Type B pancreatic cell (in vitro differentiated cells): ENCODE measurements at regions not wholly inside any gene's neighbourhood (a gene's known extent, or its start where the extent isn't known, plus 50 kb on each side); places are given as distances from the start of the nearest gene placed in this dataset.

ENCODE experiments used
- DNase-seq: peaks from one replicate; pipeline ENCODE4 v3.0.0; 2021; ENCODE audit warnings: mixed read lengths; ENCODE audit not compliant: unreplicated experiment; ENCODE audit errors: extremely low spot score
- H3K27ac Mint-ChIP-seq: 2 replicates; pipeline ENCODE4 v1.8.0; 2021; ENCODE audit warnings: mild to moderate bottlenecking, mixed read lengths
- H3K27me3 Mint-ChIP-seq: 2 replicates; pipeline ENCODE4 v1.8.0; 2021; ENCODE audit warnings: mixed read lengths
- H3K36me3 Mint-ChIP-seq: 2 replicates; pipeline ENCODE4 v1.8.0; 2021; ENCODE audit warnings: mixed read lengths
- H3K4me1 Mint-ChIP-seq: one replicate; pipeline ENCODE4 v1.8.0; 2021; ENCODE audit warnings: mixed read lengths; ENCODE audit not compliant: unreplicated experiment
- H3K4me3 Mint-ChIP-seq: 2 replicates; pipeline ENCODE4 v1.8.0; 2021; ENCODE audit warnings: mild to moderate bottlenecking, mixed read lengths
- H3K9me3 Mint-ChIP-seq: 2 replicates; pipeline ENCODE4 v1.8.0; 2021; ENCODE audit warnings: mixed read lengths
- CTCF ChIP-seq: fragments of 200-600 bp; sonication (generic); conservative IDR thresholded peaks from 2 replicates; pipeline ENCODE4 v1.5.0; 2021; ENCODE audit warnings: antibody characterized with exemption, mild to moderate bottlenecking

GRCh38 chr21:35632711-35633110 is 427.6 kb downstream of the SETD4 start:
- H3K4me3 Mint-ChIP-seq, result no peak overlapping the region
- DNase-seq, result no peak
- H3K27me3 Mint-ChIP-seq, result peaks cover 47% of the 10 kb centered on the region
- no peak for TF ChIP-seq CTCF
- peaks cover 5% of the 10 kb centered on the region for H3K4me1 Mint-ChIP-seq
- H3K36me3 Mint-ChIP-seq, result no peaks in the 10 kb centered on the region
- H3K27ac Mint-ChIP-seq, result no peak overlapping the region
- peaks cover 7% of the 10 kb centered on the region for H3K9me3 Mint-ChIP-seq

DNA sequence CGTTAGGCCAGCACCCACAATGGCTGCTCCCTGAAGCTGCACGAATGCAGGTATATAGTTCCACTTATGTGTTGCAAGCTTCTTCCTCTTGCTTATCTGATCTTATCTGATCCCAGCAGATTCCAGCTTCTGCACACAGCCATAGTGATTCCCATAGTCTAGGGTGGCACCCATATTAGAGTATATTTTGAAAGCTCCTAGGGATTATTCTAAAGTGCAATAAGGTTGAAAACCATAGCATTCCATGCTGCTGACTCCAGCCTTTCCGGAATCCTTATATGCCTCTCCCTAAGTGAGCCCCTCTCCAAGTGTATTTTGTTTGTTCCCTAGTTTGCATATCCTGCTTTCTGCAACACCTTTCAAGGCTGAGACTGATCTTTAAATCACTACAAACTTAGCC is 432.0 kb downstream of the SETD4 start:
- TF ChIP-seq CTCF, result no peak
- H3K27ac Mint-ChIP-seq, result no peak overlapping the region
- H3K4me3 Mint-ChIP-seq, result no peak overlapping the region
- H3K9me3 Mint-ChIP-seq, result no peaks in the 10 kb centered on the region
- H3K27me3 Mint-ChIP-seq, result peaks cover 23% of the 10 kb centered on the region
- peaks cover 6% of the 10 kb centered on the region for H3K4me1 Mint-ChIP-seq
- H3K36me3 Mint-ChIP-seq, result no peaks in the 10 kb centered on the region
- DNase-seq, result no peak

GRCh38 chr21:35627462-35627861 is 432.9 kb downstream of the SETD4 start:
- Mint-ChIP-seq H3K9me3 (no peaks in the 10 kb centered on the region), H3K4me1 (peaks cover 6% of the 10 kb centered on the region), H3K36me3 (no peaks in the 10 kb centered on the region)

GRCh38 chr21:35625576-35625975 is 434.8 kb downstream of the SETD4 start:
- H3K9me3 Mint-ChIP-seq, result no peaks in the 10 kb centered on the region
- no peaks in the 10 kb centered on the region for H3K36me3 Mint-ChIP-seq
- H3K4me3 Mint-ChIP-seq, result no peak overlapping the region
- peaks cover 26% of the 10 kb centered on the region for H3K27me3 Mint-ChIP-seq
- TF ChIP-seq CTCF, result no peak
- H3K27ac Mint-ChIP-seq, result no peak overlapping the region
- peaks cover 6% of the 10 kb centered on the region for H3K4me1 Mint-ChIP-seq
- no peak for DNase-seq

More at GRCh38 chr21:35627462-35627861, 432.9 kb downstream of the SETD4 start:
- H3K27me3 Mint-ChIP-seq, result peaks cover 26% of the 10 kb centered on the region
- H3K27ac Mint-ChIP-seq, result no peak overlapping the region
- TF ChIP-seq CTCF, result no peak
- no peak overlapping the region for H3K4me3 Mint-ChIP-seq
- no peak for DNase-seq

DNA sequence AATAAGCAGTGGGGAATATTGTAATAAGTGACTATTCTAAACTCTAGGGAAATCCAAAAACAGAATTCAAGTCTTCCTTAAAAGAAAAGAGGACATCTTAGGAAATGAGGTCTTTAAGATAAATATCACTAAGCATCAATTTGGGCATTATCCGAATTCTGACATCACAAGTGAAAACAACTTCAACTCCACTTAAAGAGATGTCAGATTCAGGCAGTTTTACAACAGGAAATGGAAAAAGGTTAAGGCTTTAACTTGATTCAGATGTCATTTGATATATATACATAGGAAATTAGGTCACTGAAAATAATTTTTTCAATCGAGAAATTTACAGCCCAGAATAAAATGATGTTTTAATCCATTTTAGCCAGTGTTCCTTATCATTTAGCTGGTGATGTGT is 435.4 kb downstream of the SETD4 start:
- DNase-seq, result no peak
- no peak overlapping the region for H3K4me3 Mint-ChIP-seq
- H3K27ac Mint-ChIP-seq, result no peak overlapping the region
- peaks cover 24% of the 10 kb centered on the region for H3K27me3 Mint-ChIP-seq
- TF ChIP-seq CTCF, result no peak
- peaks cover 6% of the 10 kb centered on the region for H3K4me1 Mint-ChIP-seq
- no peaks in the 10 kb centered on the region for H3K36me3 Mint-ChIP-seq
- H3K9me3 Mint-ChIP-seq, result no peaks in the 10 kb centered on the region

GRCh38 chr21:35622612-35623011 is 437.7 kb downstream of the SETD4 start:
- Mint-ChIP-seq H3K36me3 (no peaks in the 10 kb centered on the region), H3K27me3 (peaks cover 14% of the 10 kb centered on the region), H3K27ac (no peak overlapping the region), H3K9me3 (no peaks in the 10 kb centered on the region), H3K4me1 (peaks cover 6% of the 10 kb centered on the region), H3K4me3 (no peak overlapping the region)
- TF ChIP-seq CTCF, result no peak
- DNase-seq, result no peak
